GM12872 (cell line): ENCODE measurements at regions not wholly inside any gene's neighbourhood (a gene's known extent, or its start where the extent isn't known, plus 50 kb on each side); places are given as distances from the start of the nearest gene placed in this dataset.

Experiments used
- TF ChIP-seq, protein P1 (sequence below): IDR thresholded peaks from 3 replicates; pipeline ENCODE4 v1.5.1; 2011; ENCODE audit warnings: low read depth, mild to moderate bottlenecking, low read length, moderate library complexity; ENCODE audit not compliant: insufficient read depth

DNA sequence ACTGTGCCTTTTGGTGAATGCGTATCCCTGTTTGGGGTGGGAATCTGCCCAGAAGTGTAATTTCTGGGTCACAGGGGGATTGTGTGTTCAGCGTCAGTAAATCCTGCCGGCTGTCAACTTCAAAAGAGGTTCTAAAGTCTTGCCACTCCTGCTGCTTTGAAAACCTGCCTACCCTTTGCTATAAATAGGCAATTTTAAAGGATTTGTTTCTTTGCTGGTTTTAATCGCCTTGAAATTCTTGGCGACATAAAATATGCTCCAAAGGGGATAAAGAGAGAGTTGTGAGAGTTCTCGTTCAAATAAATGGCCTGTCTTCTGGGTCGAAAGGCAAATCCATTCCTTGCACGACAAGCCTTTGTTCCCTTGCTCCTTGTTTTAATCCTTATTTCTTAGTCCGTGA lies 143.4 kb downstream of the IRF8 start:
- TF ChIP-seq, protein P1, sequence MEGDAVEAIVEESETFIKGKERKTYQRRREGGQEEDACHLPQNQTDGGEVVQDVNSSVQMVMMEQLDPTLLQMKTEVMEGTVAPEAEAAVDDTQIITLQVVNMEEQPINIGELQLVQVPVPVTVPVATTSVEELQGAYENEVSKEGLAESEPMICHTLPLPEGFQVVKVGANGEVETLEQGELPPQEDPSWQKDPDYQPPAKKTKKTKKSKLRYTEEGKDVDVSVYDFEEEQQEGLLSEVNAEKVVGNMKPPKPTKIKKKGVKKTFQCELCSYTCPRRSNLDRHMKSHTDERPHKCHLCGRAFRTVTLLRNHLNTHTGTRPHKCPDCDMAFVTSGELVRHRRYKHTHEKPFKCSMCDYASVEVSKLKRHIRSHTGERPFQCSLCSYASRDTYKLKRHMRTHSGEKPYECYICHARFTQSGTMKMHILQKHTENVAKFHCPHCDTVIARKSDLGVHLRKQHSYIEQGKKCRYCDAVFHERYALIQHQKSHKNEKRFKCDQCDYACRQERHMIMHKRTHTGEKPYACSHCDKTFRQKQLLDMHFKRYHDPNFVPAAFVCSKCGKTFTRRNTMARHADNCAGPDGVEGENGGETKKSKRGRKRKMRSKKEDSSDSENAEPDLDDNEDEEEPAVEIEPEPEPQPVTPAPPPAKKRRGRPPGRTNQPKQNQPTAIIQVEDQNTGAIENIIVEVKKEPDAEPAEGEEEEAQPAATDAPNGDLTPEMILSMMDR: no peak

DNA sequence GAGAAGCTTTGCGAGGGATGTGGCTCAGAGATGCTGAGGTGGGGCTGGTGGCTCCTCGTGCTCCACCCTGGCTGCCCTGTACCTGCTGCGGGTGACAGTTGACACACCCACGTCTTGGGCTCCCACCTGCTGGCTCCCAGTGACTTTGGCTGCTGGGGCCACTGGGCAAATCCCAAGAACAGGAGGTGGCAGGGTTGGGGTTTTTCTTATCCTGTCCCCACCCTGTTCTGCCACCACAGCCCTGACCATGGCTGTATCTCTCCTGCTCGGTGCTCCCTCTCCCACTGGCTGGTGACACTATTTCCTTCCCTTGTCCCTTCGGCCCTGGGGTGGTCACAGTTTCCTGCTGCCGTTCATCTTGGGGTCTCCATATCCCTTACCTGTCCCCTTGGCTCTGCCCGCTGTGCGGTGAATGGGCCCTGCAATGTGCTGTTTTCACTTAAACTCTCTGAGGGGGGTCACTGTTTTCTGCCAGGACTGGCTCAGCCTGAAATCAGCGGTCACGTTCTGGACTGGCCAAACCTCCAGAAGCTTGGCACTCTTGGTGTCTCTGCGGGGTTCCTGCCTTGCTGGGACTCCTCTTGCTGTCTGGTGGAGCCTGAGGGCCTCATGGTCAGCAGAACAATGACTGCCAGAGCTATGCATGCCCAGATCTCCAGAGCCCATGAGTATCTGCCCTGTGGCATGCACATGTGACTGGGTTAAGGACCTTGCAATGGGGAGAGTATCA lies 144.2 kb downstream of the IRF8 start:
- TF ChIP-seq, protein P1: no peak

DNA sequence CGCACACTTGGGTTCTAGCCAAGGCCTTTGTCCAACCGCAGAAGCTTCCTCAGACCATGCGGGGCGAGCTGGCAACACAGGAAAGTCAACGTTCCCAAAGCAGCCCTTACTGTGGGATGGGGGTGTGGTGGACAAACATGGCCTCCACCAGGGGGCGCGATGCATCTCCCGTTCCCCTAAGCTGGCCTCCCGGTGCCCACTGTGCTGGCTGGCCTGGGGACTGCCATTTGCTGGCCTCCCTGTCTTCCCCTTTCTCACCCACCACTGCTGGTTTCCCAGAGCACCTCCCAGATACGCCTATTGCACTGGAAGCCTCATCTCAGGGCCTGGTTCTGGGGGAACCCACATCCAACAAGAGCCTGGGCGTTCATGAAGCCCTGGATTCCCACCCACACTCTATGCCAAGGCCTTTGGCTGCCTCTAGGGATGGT lies 145.3 kb downstream of the IRF8 start:
- TF ChIP-seq, protein P1: peak; percentile 86

DNA sequence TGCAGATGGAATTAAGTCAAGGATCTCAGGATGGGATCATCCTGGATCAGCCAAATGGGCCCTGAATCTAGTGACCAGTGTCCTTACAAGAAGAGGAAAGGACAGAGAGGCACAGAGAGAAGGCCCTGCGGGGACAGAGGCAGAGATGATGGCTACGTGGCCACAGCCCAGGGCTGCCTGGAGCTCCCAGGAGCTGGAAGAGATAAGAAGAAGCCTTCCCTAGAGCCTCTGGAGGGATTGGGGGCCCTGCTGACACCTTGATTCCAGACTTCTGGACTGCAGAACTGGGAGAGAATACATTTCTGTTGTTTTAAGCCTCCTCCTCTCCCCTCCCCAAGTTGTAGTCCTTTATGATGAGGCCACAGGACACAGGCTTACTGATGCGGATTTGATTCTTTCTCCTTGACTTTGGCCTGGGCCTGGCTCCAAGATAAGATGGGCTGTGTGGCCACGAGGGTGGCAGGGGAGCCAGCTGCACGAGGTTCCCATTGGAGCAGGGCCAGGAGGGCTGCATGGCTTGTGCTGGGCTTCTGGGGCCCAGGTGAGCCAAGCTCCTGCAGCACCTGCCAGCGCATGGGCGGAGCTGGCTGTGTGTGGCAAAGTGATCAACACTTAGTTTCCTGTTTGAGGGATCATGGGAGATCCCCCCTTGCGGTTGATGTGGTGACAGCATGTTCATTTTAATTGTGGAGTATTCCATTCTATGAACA lies 146.1 kb downstream of the IRF8 start:
- TF ChIP-seq, protein P1: no peak

DNA sequence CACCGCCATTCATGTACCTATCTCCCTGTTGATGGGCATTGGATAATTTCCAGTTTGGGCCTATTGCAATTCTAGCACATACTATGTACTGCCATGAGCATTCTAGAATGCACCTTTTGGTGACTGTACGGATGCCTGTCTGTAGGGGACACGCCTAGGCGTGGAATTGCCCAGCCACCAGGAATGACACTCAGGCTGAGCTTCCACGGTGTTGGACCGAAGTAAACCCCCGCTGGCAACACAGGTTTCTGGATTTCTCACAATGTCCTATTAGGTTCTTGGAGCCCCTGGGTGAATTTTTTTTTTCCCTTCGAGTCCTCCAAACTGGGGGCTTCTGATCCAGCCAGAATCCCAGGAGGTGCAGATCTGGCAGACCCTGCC lies 146.6 kb downstream of the IRF8 start:
- TF ChIP-seq, protein P1: no peak

DNA sequence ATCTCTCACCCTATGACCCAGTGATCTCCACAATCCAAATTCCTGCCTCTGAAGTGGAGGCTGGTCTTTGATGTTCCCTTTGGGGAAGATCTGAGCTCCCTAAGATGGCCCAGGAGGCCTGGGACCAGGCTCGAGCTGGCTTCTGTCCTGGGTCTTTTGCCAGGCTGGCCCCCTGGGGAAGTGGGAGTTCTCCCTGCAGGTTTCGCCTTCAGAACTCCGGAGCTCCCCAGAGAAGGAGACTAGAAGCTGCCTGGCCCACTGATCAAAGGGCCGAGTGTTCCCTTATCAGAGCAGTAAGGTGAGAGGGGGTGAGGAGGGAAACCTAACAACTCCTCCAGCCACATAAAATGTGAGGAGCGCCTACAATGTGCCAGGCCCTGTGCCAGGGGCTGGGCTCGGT lies 147.1 kb downstream of the IRF8 start:
- TF ChIP-seq, protein P1: no peak

DNA sequence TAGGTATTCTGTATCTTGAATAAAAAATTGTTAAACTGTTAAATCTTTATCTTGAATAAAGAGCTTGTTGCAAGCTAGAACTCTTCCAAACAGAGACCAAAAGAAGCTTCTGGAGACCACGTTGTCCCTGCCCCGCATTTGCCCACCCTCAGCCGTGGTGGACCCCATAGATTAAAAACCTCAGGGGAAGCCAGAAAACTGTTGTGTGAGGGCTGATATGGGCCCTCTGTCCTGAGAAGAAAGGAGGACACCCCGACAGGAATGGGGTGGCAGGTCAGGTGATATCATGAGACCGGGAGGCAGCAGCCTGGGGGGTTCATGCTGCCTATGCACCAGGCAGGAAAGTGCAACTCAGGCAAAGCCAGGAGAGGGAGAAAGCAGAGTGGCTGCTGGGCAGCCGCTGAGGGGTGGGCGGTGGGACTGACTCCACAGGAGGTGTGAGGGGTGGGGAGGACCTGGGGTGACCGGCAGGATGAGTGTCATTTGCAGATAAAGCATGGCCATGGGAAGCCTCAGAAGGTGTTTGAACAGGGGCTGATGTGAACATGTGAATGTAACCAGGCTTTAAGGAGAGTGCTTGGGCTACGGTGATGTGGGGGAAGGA lies 147.8 kb downstream of the IRF8 start:
- TF ChIP-seq, protein P1: no peak
